Ovary (tissue), 7 donors: ENCODE measurements at regions not wholly inside any gene's neighbourhood (a gene's known extent, or its start where the extent isn't known, plus 50 kb on each side); places are given as distances from the start of the nearest gene placed in this dataset.

Experiments used
- DNase-seq, 5 donors: peaks; one replicate each; pipeline ENCODE4 v3.0.0-alpha.2; 2019 to 2020
- H3K27ac ChIP-seq, 2 donors: fragments of 200-600 bp; one replicate each; pipeline versions ENCODE4 v1.5.1 to v1.8.0; 2019 to 2022
- H3K27me3 ChIP-seq: fragments of 200-600 bp; one replicate; pipeline ENCODE4 v1.8.0; 2022
- H3K36me3 ChIP-seq: fragments of 200-600 bp; sonication (generic); one replicate; pipeline ENCODE4 v1.5.1; 2019
- H3K4me1 ChIP-seq: one replicate; pipeline ENCODE4 v1.8.1; 2013; ENCODE audit warnings: mild to moderate bottlenecking, moderate library complexity; ENCODE audit not compliant: insufficient read depth
- H3K4me3 ChIP-seq: fragments of 200-600 bp; sonication (generic); one replicate; pipeline ENCODE4 v1.5.1; 2017
- H3K9me3 ChIP-seq, 2 donors: fragments of 200-600 bp in 1 of 2; sonication (generic) in 1 of 2; one replicate each; pipeline versions ENCODE4 v1.5.1 to v1.8.1; 2013 to 2019; ENCODE audit warnings: mild to moderate bottlenecking in 1 of 2, moderate library complexity in 1 of 2
- EP300 ChIP-seq: sonication (generic); formaldehyde crosslinking; IDR thresholded peaks from one replicate; pipeline ENCODE4 v1.6.1; 2017; ENCODE audit warnings: antibody characterized with exemption
- POLR2A ChIP-seq: fragments of 450-650 bp; IDR thresholded peaks from one replicate; pipeline ENCODE4 v1.6.1; 2017; ENCODE audit warnings: antibody characterized with exemption, mild to moderate bottlenecking, moderate library complexity
- WGBS, 3 donors: extraction: QIAGEN DNeasy Blood & Tissue Kit in 1 of 3; methylation state at CpG; one replicate each; pipeline versions ENCODE4 v1.1.5 to v1.1.7; 2013 to 2017; 5-methylcytosine and 5-hydroxymethylcytosine counted together
- intact Hi-C, 4 donors: fragments of 100-400 bp; cut with DNase I; formaldehyde crosslinking; loops; one replicate each; pipeline versions ENCODE4 v1.11.0 to v1.15.1; 2022 to 2023
- TF ChIP-seq, protein P1 (sequence below), 3 donors: fragments of 450-650 bp in 2 of 3; fragments of 200-600 bp in 1 of 3; IDR thresholded peaks; one replicate each; pipeline versions ENCODE4 v1.5.1 to v1.8.0; 2016 to 2022; ENCODE audit warnings: antibody characterized with exemption in 3 of 3, mild to moderate bottlenecking in 1 of 3
- donor health status: DM: no; HTN: no; CAD: no; lungs with moderate emphysema.
- donor health status: DM: no; HTN: no; CAD: no.
- donor health status: Bipolar disorder and iron deficiency.
- donor health status: DM: no; HTN: no; CAD: no.
- donor health status: DM: yes; HTN: yes; CAD: no.

GRCh38 chr16:17031484-17032268 is 439.1 kb downstream of the XYLT1 start:
- no peaks in the 10 kb centered on the region for H3K4me1 ChIP-seq
- no peaks in the 10 kb centered on the region for H3K9me3 ChIP-seq
- no peak overlapping the region for H3K4me3 ChIP-seq
- H3K27ac ChIP-seq, result no peak overlapping the region
- no peaks in the 10 kb centered on the region for H3K36me3 ChIP-seq
- intact Hi-C loops, result no loop called here
- WGBS, 3 donors, result 72 to 82% (median 73%) methylated on average over 1 of the region's 1 CpG
- TF ChIP-seq EP300 (no peak), POLR2A (no peak)
- TF ChIP-seq, protein P1, sequence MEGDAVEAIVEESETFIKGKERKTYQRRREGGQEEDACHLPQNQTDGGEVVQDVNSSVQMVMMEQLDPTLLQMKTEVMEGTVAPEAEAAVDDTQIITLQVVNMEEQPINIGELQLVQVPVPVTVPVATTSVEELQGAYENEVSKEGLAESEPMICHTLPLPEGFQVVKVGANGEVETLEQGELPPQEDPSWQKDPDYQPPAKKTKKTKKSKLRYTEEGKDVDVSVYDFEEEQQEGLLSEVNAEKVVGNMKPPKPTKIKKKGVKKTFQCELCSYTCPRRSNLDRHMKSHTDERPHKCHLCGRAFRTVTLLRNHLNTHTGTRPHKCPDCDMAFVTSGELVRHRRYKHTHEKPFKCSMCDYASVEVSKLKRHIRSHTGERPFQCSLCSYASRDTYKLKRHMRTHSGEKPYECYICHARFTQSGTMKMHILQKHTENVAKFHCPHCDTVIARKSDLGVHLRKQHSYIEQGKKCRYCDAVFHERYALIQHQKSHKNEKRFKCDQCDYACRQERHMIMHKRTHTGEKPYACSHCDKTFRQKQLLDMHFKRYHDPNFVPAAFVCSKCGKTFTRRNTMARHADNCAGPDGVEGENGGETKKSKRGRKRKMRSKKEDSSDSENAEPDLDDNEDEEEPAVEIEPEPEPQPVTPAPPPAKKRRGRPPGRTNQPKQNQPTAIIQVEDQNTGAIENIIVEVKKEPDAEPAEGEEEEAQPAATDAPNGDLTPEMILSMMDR (IDR thresholded peaks at IDR 0.05), result no peak
- no peaks in the 10 kb centered on the region for H3K27me3 ChIP-seq
- DNase-seq, result no peak

- WGBS, 3 donors, result 82 to 87% (median 84%) methylated on average over 6 of the region's 6 CpGs
- no peak for DNase-seq
- intact Hi-C loops, result no loop called here
- H3K27me3 ChIP-seq, result no peaks in the 10 kb centered on the region
- H3K9me3 ChIP-seq, result no peaks in the 10 kb centered on the region
- no peaks in the 10 kb centered on the region for H3K36me3 ChIP-seq
- no peak for TF ChIP-seq POLR2A
- TF ChIP-seq, protein P1 (IDR thresholded peaks at IDR 0.05), result no peak
- no peak for TF ChIP-seq EP300
- no peaks in the 10 kb centered on the region for H3K4me1 ChIP-seq
- no peak overlapping the region for H3K27ac ChIP-seq
- no peak overlapping the region for H3K4me3 ChIP-seq
These were observed 438.4 kb downstream of the XYLT1 start for GRCh38 chr16:17032332-17032731.

DNA sequence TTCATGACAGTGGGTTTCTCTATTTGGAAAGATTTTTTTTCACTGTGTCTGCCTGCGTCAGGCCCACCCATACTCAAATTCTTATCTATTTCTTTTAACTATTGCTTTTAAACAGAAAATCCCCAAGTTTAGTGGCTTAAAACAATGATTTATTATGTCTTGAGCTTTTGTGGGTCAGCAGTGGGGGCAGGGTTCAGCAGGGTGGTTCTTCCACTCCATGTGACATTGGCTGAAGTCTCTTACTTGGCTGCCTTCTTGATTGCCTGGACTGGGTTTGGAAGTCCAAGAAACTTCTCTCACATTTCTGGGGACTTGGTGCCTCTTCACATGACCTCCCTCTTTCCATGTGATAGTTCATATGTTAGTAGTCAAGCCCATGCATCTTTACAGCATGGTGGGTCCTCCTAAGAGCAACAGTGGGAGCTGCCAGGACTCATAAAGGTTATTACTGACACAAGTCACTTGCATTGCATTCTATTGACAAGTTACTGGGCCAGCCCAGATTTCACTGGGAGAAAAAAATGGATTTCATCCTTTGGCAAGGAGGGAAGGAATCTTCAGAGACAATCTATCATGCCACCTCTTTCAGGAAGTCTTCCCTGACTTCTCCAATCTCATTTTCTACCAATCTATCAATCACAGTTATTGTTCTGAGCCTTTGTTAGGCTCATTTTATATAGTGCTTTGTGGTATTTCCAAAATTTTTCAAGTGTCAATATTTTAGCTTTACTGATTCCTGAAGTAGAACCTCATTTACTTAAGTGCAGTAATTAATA is 436.1 kb downstream of the XYLT1 start:
- 56 to 64% (median 60%) methylated on average over 1 of the region's 1 CpG for WGBS, 3 donors
- H3K27ac ChIP-seq, result no peak overlapping the region

DNA sequence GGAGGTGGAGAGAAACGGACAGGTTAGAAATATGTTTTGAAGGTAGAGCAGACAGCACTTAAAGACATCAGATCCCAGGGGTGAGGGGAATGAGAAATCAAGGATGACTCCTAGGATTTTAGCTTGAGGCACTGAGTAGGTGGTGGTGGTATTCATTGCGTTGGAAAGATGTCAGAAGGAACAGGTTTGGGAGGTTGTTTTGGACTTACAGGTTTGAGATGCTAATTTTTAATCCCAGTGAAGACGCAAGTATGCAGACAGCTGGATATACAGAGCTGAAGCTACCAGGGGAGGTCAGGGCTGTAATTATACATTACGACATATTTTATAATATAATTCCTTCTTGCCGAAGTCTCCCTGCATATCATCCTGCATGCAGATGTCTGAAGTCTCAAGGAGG is 433.3 kb downstream of the XYLT1 start:
- no peak overlapping the region for H3K4me3 ChIP-seq
- H3K9me3 ChIP-seq, result no peaks in the 10 kb centered on the region
- H3K36me3 ChIP-seq, result no peaks in the 10 kb centered on the region
- DNase-seq, result no peak
- intact Hi-C loops, result no loop called here
- WGBS, 3 donors, result 29 to 33% (median 30%) methylated on average over 5 of the region's 5 CpGs
- H3K4me1 ChIP-seq, result no peaks in the 10 kb centered on the region
- TF ChIP-seq, protein P1 (IDR thresholded peaks at IDR 0.05), result no peak
- TF ChIP-seq EP300 (no peak), POLR2A (no peak)
- H3K27me3 ChIP-seq, result no peaks in the 10 kb centered on the region
- H3K27ac ChIP-seq, result no peak overlapping the region

More for the DNA sequence above, 436.1 kb downstream of the XYLT1 start:
- no peaks in the 10 kb centered on the region for H3K9me3 ChIP-seq
- TF ChIP-seq, protein P1 (IDR thresholded peaks at IDR 0.05), result no peak
- TF ChIP-seq EP300 (no peak), POLR2A (no peak)
- no peaks in the 10 kb centered on the region for H3K4me1 ChIP-seq
- H3K4me3 ChIP-seq, result no peak overlapping the region
- no peaks in the 10 kb centered on the region for H3K27me3 ChIP-seq
- no peaks in the 10 kb centered on the region for H3K36me3 ChIP-seq
- DNase-seq, result no peak
- intact Hi-C loops, result no loop called here
